Spleen (tissue), 7 donors: ENCODE measurements at regions not wholly inside any gene's neighbourhood (a gene's known extent, or its start where the extent isn't known, plus 50 kb on each side); places are given as distances from the start of the nearest gene placed in this dataset.

ENCODE experiments used
- CTCF ChIP-seq, 11 experiments: fragments of 200-600 bp in 7 of 11; fragments of 450-650 bp in 4 of 11; sonication (generic) in 4 of 11; IDR thresholded peaks in 8 of 11; conservative IDR thresholded peaks in 3 of 11; 1 replicate in 7 of 11; 2 replicates in 4 of 11; pipeline versions ENCODE4 v1.4.0 to v1.8.0; 2016 to 2021; ENCODE audit warnings: antibody characterized with exemption in 11 of 11, inconsistent platforms in 4 of 11, mild to moderate bottlenecking in 1 of 11
- POLR2A ChIP-seq, 3 donors: fragments of 450-650 bp; IDR thresholded peaks; one replicate each; pipeline ENCODE4 v1.5.1; 2017; ENCODE audit warnings: antibody characterized with exemption in 3 of 3, mild to moderate bottlenecking in 1 of 3
- POLR2AphosphoS5 ChIP-seq, 3 donors: sonication (generic); formaldehyde crosslinking; IDR thresholded peaks; one replicate each; pipeline ENCODE4 v1.5.1; 2017; ENCODE audit warnings: antibody characterized with exemption in 3 of 3
- donor health status: DM: no; HTN: no; CAD: no; lungs with moderate emphysema.
- donor health status: DM: no; HTN: no; CAD: no.
- donor health status: DM: no; HTN: no; CAD: no.

- peak in 9 of 11 experiments; percentile 22 to 65 (median 57) for TF ChIP-seq CTCF (IDR thresholded peaks at IDR 0.05 in 8 of 11, conservative IDR thresholded peaks at IDR 0.05 in 3 of 11)
- TF ChIP-seq POLR2A (IDR thresholded peaks at IDR 0.05): no peak
- peak in 2 of 3 donors; percentile 62 to 64 for TF ChIP-seq POLR2AphosphoS5 (IDR thresholded peaks at IDR 0.05)
Measured at GRCh38 chr4:24472514-24473308, 111.6 kb downstream of the DHX15 start.
